Glutamatergic neuron (in vitro differentiated cells): ENCODE measurements at regions not wholly inside any gene's neighbourhood (a gene's known extent, or its start where the extent isn't known, plus 50 kb on each side); places are given as distances from the start of the nearest gene placed in this dataset.

Experiments used
- DNase-seq: peaks from one replicate; pipeline ENCODE4 v3.0.0; 2022
- H3K27ac Mint-ChIP-seq: one replicate; pipeline ENCODE4 v1.8.0; 2020; ENCODE audit warnings: mild to moderate bottlenecking, mixed read lengths, inconsistent platforms; ENCODE audit not compliant: unreplicated experiment
- H3K27me3 Mint-ChIP-seq: one replicate; pipeline ENCODE4 v1.8.0; 2020; ENCODE audit warnings: mild to moderate bottlenecking, moderate library complexity, mixed read lengths, inconsistent platforms; ENCODE audit not compliant: unreplicated experiment
- H3K36me3 Mint-ChIP-seq: one replicate; pipeline ENCODE4 v1.8.0; 2020; ENCODE audit warnings: mild to moderate bottlenecking, mixed read lengths, inconsistent platforms; ENCODE audit not compliant: unreplicated experiment
- H3K4me1 Mint-ChIP-seq: one replicate; pipeline ENCODE4 v1.8.0; 2020; ENCODE audit warnings: mild to moderate bottlenecking, low read depth, mixed read lengths, inconsistent platforms; ENCODE audit not compliant: unreplicated experiment
- H3K4me3 Mint-ChIP-seq: one replicate; pipeline ENCODE4 v1.8.0; 2020; ENCODE audit warnings: mild to moderate bottlenecking, mixed read lengths, inconsistent platforms; ENCODE audit not compliant: unreplicated experiment
- H3K9me3 Mint-ChIP-seq: one replicate; pipeline ENCODE4 v1.8.0; 2020; ENCODE audit warnings: mild to moderate bottlenecking, moderate library complexity, mixed read lengths, inconsistent platforms; ENCODE audit not compliant: unreplicated experiment
- TF ChIP-seq, protein P1 (sequence below): fragments of 200-600 bp; sonication (generic); IDR thresholded peaks from one replicate; pipeline ENCODE4 v1.5.0; 2021; ENCODE audit not compliant: partially characterized antibody, unreplicated experiment

- H3K9me3 Mint-ChIP-seq: no peaks in the 10 kb centered on the region
- no peak overlapping the region for H3K27ac Mint-ChIP-seq
Measured at GRCh38 chr5:135159626-135160025, 125.6 kb upstream of the PITX1 start.

GRCh38 chr5:135158982-135159381 lies 125.0 kb upstream of the PITX1 start:
- H3K36me3 Mint-ChIP-seq: peaks cover 5% of the 10 kb centered on the region
- no peak for DNase-seq
- H3K4me3 Mint-ChIP-seq: no peak overlapping the region
- TF ChIP-seq, protein P1, sequence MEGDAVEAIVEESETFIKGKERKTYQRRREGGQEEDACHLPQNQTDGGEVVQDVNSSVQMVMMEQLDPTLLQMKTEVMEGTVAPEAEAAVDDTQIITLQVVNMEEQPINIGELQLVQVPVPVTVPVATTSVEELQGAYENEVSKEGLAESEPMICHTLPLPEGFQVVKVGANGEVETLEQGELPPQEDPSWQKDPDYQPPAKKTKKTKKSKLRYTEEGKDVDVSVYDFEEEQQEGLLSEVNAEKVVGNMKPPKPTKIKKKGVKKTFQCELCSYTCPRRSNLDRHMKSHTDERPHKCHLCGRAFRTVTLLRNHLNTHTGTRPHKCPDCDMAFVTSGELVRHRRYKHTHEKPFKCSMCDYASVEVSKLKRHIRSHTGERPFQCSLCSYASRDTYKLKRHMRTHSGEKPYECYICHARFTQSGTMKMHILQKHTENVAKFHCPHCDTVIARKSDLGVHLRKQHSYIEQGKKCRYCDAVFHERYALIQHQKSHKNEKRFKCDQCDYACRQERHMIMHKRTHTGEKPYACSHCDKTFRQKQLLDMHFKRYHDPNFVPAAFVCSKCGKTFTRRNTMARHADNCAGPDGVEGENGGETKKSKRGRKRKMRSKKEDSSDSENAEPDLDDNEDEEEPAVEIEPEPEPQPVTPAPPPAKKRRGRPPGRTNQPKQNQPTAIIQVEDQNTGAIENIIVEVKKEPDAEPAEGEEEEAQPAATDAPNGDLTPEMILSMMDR: no peak
- H3K4me1 Mint-ChIP-seq: no peaks in the 10 kb centered on the region
- no peaks in the 10 kb centered on the region for H3K27me3 Mint-ChIP-seq
- no peak overlapping the region for H3K27ac Mint-ChIP-seq
- no peaks in the 10 kb centered on the region for H3K9me3 Mint-ChIP-seq

More at GRCh38 chr5:135159626-135160025, 125.6 kb upstream of the PITX1 start:
- TF ChIP-seq, protein P1: no peak
- H3K36me3 Mint-ChIP-seq: peaks cover 5% of the 10 kb centered on the region
- no peaks in the 10 kb centered on the region for H3K4me1 Mint-ChIP-seq
- no peak overlapping the region for H3K4me3 Mint-ChIP-seq
- no peaks in the 10 kb centered on the region for H3K27me3 Mint-ChIP-seq
- no peak for DNase-seq

DNA sequence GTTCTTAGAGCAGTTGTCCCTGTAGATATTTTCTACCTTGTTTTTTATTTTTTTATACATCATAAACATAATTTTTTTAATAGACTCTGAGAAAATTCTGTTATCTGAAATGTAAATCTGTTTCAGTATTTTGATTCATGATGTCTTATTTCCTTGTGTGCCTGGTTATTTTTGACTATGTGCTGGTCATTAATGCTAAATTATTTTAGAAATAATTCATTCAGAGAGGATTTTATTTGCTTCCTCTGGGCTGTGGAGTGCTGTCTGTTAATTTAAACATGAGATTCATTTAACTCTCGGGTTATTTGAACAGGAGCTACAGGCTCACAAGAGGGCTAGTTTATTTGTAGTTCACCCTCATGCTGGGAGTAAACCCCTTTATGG lies 124.3 kb upstream of the PITX1 start:
- Mint-ChIP-seq H3K4me1 (no peaks in the 10 kb centered on the region), H3K27me3 (peaks cover 3% of the 10 kb centered on the region), H3K27ac (no peak overlapping the region), H3K4me3 (no peak overlapping the region), H3K9me3 (no peaks in the 10 kb centered on the region), H3K36me3 (peaks cover 5% of the 10 kb centered on the region)
- TF ChIP-seq, protein P1: no peak
- no peak for DNase-seq

- Mint-ChIP-seq H3K9me3 (no peaks in the 10 kb centered on the region), H3K27ac (no peak overlapping the region), H3K36me3 (peaks cover 5% of the 10 kb centered on the region), H3K4me1 (no peaks in the 10 kb centered on the region), H3K27me3 (peaks cover 3% of the 10 kb centered on the region), H3K4me3 (no peak overlapping the region)
- no peak for DNase-seq
- TF ChIP-seq, protein P1: no peak
Measured at GRCh38 chr5:135157421-135158313, 123.6 kb upstream of the PITX1 start.

GRCh38 chr5:135156715-135157404 lies 122.8 kb upstream of the PITX1 start:
- Mint-ChIP-seq H3K9me3 (no peaks in the 10 kb centered on the region), H3K36me3 (peaks cover 5% of the 10 kb centered on the region), H3K4me3 (no peak overlapping the region), H3K27me3 (peaks cover 3% of the 10 kb centered on the region), H3K27ac (no peak overlapping the region), H3K4me1 (no peaks in the 10 kb centered on the region)
- DNase-seq: no peak
- TF ChIP-seq, protein P1: no peak
